ENCODE measurements at regions not wholly inside any gene's neighbourhood (a gene's known extent, or its start where the extent isn't known, plus 50 kb on each side); places are given as distances from the start of the nearest gene placed in this dataset.

- Mint-ChIP-seq H3K4me1 (ENCODE audit: insufficient read depth, unreplicated experiment) (peaks cover 7% of the 10 kb centered on the region), H3K27ac (ENCODE audit: low read depth, unreplicated experiment) (no peak overlapping the region), H3K36me3 (ENCODE audit: insufficient read depth, unreplicated experiment) (no peaks in the 10 kb centered on the region), H3K27me3 (ENCODE audit: insufficient read depth, unreplicated experiment) (peaks cover 10% of the 10 kb centered on the region), H3K9me3 (ENCODE audit: unreplicated experiment) (no peaks in the 10 kb centered on the region), H3K4me3 (ENCODE audit: unreplicated experiment) (no peak overlapping the region)
- ChIA-PET CTCF (no interaction called here), POLR2A (no interaction called here)
- intact Hi-C loops (cut with micrococcal nuclease) = no loop called here
- DNase-seq (ENCODE audit: unreplicated experiment) = no peak
- TF ChIP-seq CTCF (IDR thresholded peaks at IDR 0.05; ENCODE audit: unreplicated experiment) = no peak
- no TSS peak for BruUV-seq (replicated peaks)
These were observed 58.1 kb upstream of the CA12 start for GRCh38 chr15:63439536-63440264.

GRCh38 chr15:63440265-63440648 lies 58.6 kb upstream of the CA12 start:
- ChIA-PET CTCF (interaction anchor here (0.6 to 0.7 kb wide), 2 partner anchors 38 to 1231 kb away, joined by 3 read pairs; no protein-coding TSS in a partner anchor), POLR2A (no interaction called here)
- Mint-ChIP-seq H3K4me3 (ENCODE audit: unreplicated experiment) (no peak overlapping the region), H3K27ac (ENCODE audit: low read depth, unreplicated experiment) (no peak overlapping the region), H3K27me3 (ENCODE audit: insufficient read depth, unreplicated experiment) (peaks cover 10% of the 10 kb centered on the region), H3K4me1 (ENCODE audit: insufficient read depth, unreplicated experiment) (peaks cover 7% of the 10 kb centered on the region), H3K36me3 (ENCODE audit: insufficient read depth, unreplicated experiment) (no peaks in the 10 kb centered on the region), H3K9me3 (ENCODE audit: unreplicated experiment) (no peaks in the 10 kb centered on the region)
- intact Hi-C loops (cut with micrococcal nuclease) = no loop called here
- DNase-seq (ENCODE audit: unreplicated experiment) = no peak
- TF ChIP-seq CTCF (IDR thresholded peaks at IDR 0.05; ENCODE audit: unreplicated experiment) = no peak
- BruUV-seq (replicated peaks) = no TSS peak

GRCh38 chr15:63440756-63441155 lies 59.1 kb upstream of the CA12 start:
- CTCF ChIA-PET = interaction anchor here (0.6 to 0.7 kb wide), 2 partner anchors 39 to 1231 kb away, joined by 3 read pairs; no protein-coding TSS in a partner anchor
- peaks cover 7% of the 10 kb centered on the region for H3K4me1 Mint-ChIP-seq (ENCODE audit: insufficient read depth, unreplicated experiment)
- POLR2A ChIA-PET = interaction anchor here (0.7 kb wide), 1 partner anchor 119 kb away, joined by 3 read pairs; no protein-coding TSS in a partner anchor
- H3K27ac Mint-ChIP-seq (ENCODE audit: low read depth, unreplicated experiment) = no peak overlapping the region
- intact Hi-C loops (cut with micrococcal nuclease) = no loop called here
- no peak overlapping the region for H3K4me3 Mint-ChIP-seq (ENCODE audit: unreplicated experiment)
- no peaks in the 10 kb centered on the region for H3K36me3 Mint-ChIP-seq (ENCODE audit: insufficient read depth, unreplicated experiment)
- no TSS peak for BruUV-seq (replicated peaks)
- H3K27me3 Mint-ChIP-seq (ENCODE audit: insufficient read depth, unreplicated experiment) = peaks cover 10% of the 10 kb centered on the region
- TF ChIP-seq CTCF (IDR thresholded peaks at IDR 0.05; ENCODE audit: unreplicated experiment) = no peak
- H3K9me3 Mint-ChIP-seq (ENCODE audit: unreplicated experiment) = no peaks in the 10 kb centered on the region
- DNase-seq (ENCODE audit: unreplicated experiment) = no peak

GRCh38 chr15:63441266-63441665 lies 59.6 kb upstream of the CA12 start:
- no peak for DNase-seq (ENCODE audit: unreplicated experiment)
- POLR2A ChIA-PET = interaction anchor here (0.6 to 0.7 kb wide), 2 partner anchors 9 to 118 kb away, joined by 3 read pairs; no protein-coding TSS in a partner anchor
- peaks cover 10% of the 10 kb centered on the region for H3K27me3 Mint-ChIP-seq (ENCODE audit: insufficient read depth, unreplicated experiment)
- no peaks in the 10 kb centered on the region for H3K9me3 Mint-ChIP-seq (ENCODE audit: unreplicated experiment)
- H3K27ac Mint-ChIP-seq (ENCODE audit: low read depth, unreplicated experiment) = no peak overlapping the region
- CTCF ChIA-PET = no interaction called here
- no peaks in the 10 kb centered on the region for H3K36me3 Mint-ChIP-seq (ENCODE audit: insufficient read depth, unreplicated experiment)
- TF ChIP-seq CTCF (IDR thresholded peaks at IDR 0.05; ENCODE audit: unreplicated experiment) = no peak
- H3K4me1 Mint-ChIP-seq (ENCODE audit: insufficient read depth, unreplicated experiment) = peaks cover 7% of the 10 kb centered on the region
- H3K4me3 Mint-ChIP-seq (ENCODE audit: unreplicated experiment) = no peak overlapping the region
- intact Hi-C loops (cut with micrococcal nuclease) = no loop called here
- BruUV-seq (replicated peaks) = no TSS peak

Data from MCF 10A (cell line).